ENCODE measurements at regions not wholly inside any gene's neighbourhood (a gene's known extent, or its start where the extent isn't known, plus 50 kb on each side); places are given as distances from the start of the nearest gene placed in this dataset.

- no peak for DNase-seq
These were observed 300.0 kb upstream of the SP8 start for GRCh38 chr7:21086688-21087087.

GRCh38 chr7:21089653-21090052 is 303.0 kb upstream of the SP8 start:
- DNase-seq = no peak

GRCh38 chr7:21092766-21093702 is 306.3 kb upstream of the SP8 start:
- no peak for DNase-seq

- no peak for DNase-seq
These were observed 307.9 kb upstream of the SP8 start for GRCh38 chr7:21094589-21094988.

- DNase-seq = no peak
These were observed 312.7 kb upstream of the SP8 start for GRCh38 chr7:21099432-21099831.

- DNase-seq = no peak
These were observed 313.3 kb upstream of the SP8 start for GRCh38 chr7:21099955-21100354.

- DNase-seq = no peak
These were observed 314.9 kb upstream of the SP8 start for GRCh38 chr7:21101541-21101940.

GRCh38 chr7:21103426-21104123 is 316.9 kb upstream of the SP8 start:
- no peak for DNase-seq

GRCh38 chr7:21104124-21104500 is 317.4 kb upstream of the SP8 start:
- no peak for DNase-seq

- DNase-seq = no peak
These were observed 319.6 kb upstream of the SP8 start for GRCh38 chr7:21106296-21106732.

GRCh38 chr7:21107101-21107500 is 320.4 kb upstream of the SP8 start:
- no peak for DNase-seq

GRCh38 chr7:21108182-21108581 is 319.7 kb upstream of the SP4 start:
- peak in 1 of 56 donors; percentile 0 for DNase-seq

- DNase-seq = no peak
These were observed 314.1 kb upstream of the SP4 start for GRCh38 chr7:21113609-21114415.

GRCh38 chr7:21123586-21123985 is 304.3 kb upstream of the SP4 start:
- no peak for DNase-seq

- DNase-seq = no peak
These were observed 302.6 kb upstream of the SP4 start for GRCh38 chr7:21125297-21125696.

GRCh38 chr7:21128062-21128817 is 299.6 kb upstream of the SP4 start:
- DNase-seq = no peak

GRCh38 chr7:21131897-21132296 is 296.0 kb upstream of the SP4 start:
- no peak for DNase-seq

GRCh38 chr7:21134631-21135030 is 293.3 kb upstream of the SP4 start:
- DNase-seq = no peak

- DNase-seq = no peak
These were observed 292.4 kb upstream of the SP4 start for GRCh38 chr7:21135437-21135836.

- DNase-seq = no peak
These were observed 290.2 kb upstream of the SP4 start for GRCh38 chr7:21137640-21138039.

- no peak for DNase-seq
These were observed 287.3 kb upstream of the SP4 start for GRCh38 chr7:21140622-21141021.
